Neural cell (in vitro differentiated cells): ENCODE measurements at regions not wholly inside any gene's neighbourhood (a gene's known extent, or its start where the extent isn't known, plus 50 kb on each side); places are given as distances from the start of the nearest gene placed in this dataset.

Experiments used
- CTCF ChIP-seq: fragments of 450-650 bp; IDR thresholded peaks from 2 replicates; pipeline ENCODE4 v1.5.1; 2014; ENCODE audit warnings: antibody characterized with exemption, mild to moderate bottlenecking, moderate library complexity; ENCODE audit not compliant: poor library complexity, severe bottlenecking
- EP300 ChIP-seq: fragments of 450-650 bp; conservative IDR thresholded peaks from 2 replicates; pipeline ENCODE4 v1.6.1; 2014; ENCODE audit warnings: antibody characterized with exemption, mild to moderate bottlenecking, moderate library complexity; ENCODE audit not compliant: poor library complexity, severe bottlenecking
- EZH2 ChIP-seq: fragments of 200-600, 300-800 bp; shearing (Covaris generic), sonication (generic); IDR thresholded peaks from 2 replicates; pipeline ENCODE4 v1.6.1; 2014; ENCODE audit warnings: antibody characterized with exemption, low read length, borderline replicate concordance, mild to moderate bottlenecking; ENCODE audit not compliant: insufficient read depth, poor library complexity, severe bottlenecking
- MXI1 ChIP-seq: fragments of 450-650 bp; conservative IDR thresholded peaks from 2 replicates; pipeline ENCODE4 v1.6.1; 2014; ENCODE audit warnings: antibody characterized with exemption, mild to moderate bottlenecking; ENCODE audit not compliant: poor library complexity, severe bottlenecking
- POLR2AphosphoS5 ChIP-seq: IDR thresholded peaks from 2 replicates; pipeline ENCODE4 v1.6.1; 2012
- RAD21 ChIP-seq: fragments of 450-650 bp; conservative IDR thresholded peaks from 2 replicates; pipeline ENCODE4 v1.6.1; 2014; ENCODE audit warnings: antibody characterized with exemption, mild to moderate bottlenecking, moderate library complexity
- REST ChIP-seq: IDR thresholded peaks from 2 replicates; pipeline ENCODE4 v1.6.1; 2012; ENCODE audit warnings: borderline replicate concordance
- SMC3 ChIP-seq: fragments of 450-650 bp; conservative IDR thresholded peaks from 2 replicates; pipeline ENCODE4 v1.6.1; 2014; ENCODE audit warnings: antibody characterized with exemption, mild to moderate bottlenecking, moderate library complexity; ENCODE audit not compliant: poor library complexity
- TAF1 ChIP-seq: IDR thresholded peaks from 2 replicates; pipeline ENCODE4 v1.6.1; 2012; ENCODE audit warnings: low read depth

- no peak for TF ChIP-seq CTCF
- no peak for TF ChIP-seq EZH2
- no peak for TF ChIP-seq RAD21
- TF ChIP-seq POLR2AphosphoS5: no peak
- no peak for TF ChIP-seq MXI1
- TF ChIP-seq REST: no peak
- no peak for TF ChIP-seq EP300
- TF ChIP-seq TAF1: no peak
- no peak for TF ChIP-seq SMC3
Observed at GRCh38 chr1:243942196-243943150, 92.4 kb upstream of the AKT3 start.
